M059J (cell line): ENCODE measurements at regions not wholly inside any gene's neighbourhood (a gene's known extent, or its start where the extent isn't known, plus 50 kb on each side); places are given as distances from the start of the nearest gene placed in this dataset.

ENCODE experiments used
- DNase-seq: peaks from one replicate; pipeline ENCODE4 v3.0.0-alpha.2; 2012; ENCODE audit warnings: low read depth

GRCh38 chr4:20643631-20644030, 56.6 kb upstream of the PACRGL start:
- no peak for DNase-seq

GRCh38 chr4:20645236-20645635, 55.0 kb upstream of the PACRGL start:
- DNase-seq: peak; percentile 18

- DNase-seq: no peak
These were observed 54.0 kb upstream of the PACRGL start for GRCh38 chr4:20646287-20646686.
